NB4 (cell line): ENCODE measurements at regions not wholly inside any gene's neighbourhood (a gene's known extent, or its start where the extent isn't known, plus 50 kb on each side); places are given as distances from the start of the nearest gene placed in this dataset.

ENCODE experiments used
- CTCF ChIP-seq: IDR thresholded peaks from one replicate; pipeline ENCODE4 v1.5.1; 2012; ENCODE audit warnings: low read depth, low read length
- POLR2A ChIP-seq: IDR thresholded peaks from 2 replicates; pipeline ENCODE4 v1.6.1; 2011; ENCODE audit warnings: mild to moderate bottlenecking; ENCODE audit not compliant: insufficient read length; ENCODE audit errors: extremely low read depth
- TF ChIP-seq, protein P1 (sequence below): IDR thresholded peaks from 2 replicates; pipeline ENCODE4 v1.6.1; 2011; ENCODE audit warnings: low read depth, low read length

GRCh38 chr4:167421201-167421600, 186.9 kb upstream of the SPOCK3 start:
- TF ChIP-seq CTCF (no peak), POLR2A (no peak)
- TF ChIP-seq, protein P1, sequence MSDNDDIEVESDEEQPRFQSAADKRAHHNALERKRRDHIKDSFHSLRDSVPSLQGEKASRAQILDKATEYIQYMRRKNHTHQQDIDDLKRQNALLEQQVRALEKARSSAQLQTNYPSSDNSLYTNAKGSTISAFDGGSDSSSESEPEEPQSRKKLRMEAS = no peak
